Small intestine (tissue), 7 donors: ENCODE measurements at regions not wholly inside any gene's neighbourhood (a gene's known extent, or its start where the extent isn't known, plus 50 kb on each side); places are given as distances from the start of the nearest gene placed in this dataset.

Experiments
- DNase-seq, 2 donors: peaks; one replicate each; pipeline versions ENCODE4 v3.0.0 to v3.0.0-alpha.2; 2013
- FAIRE-seq: peaks from 2 replicates; lab custom pipeline; 2012; peaks lifted over from hg19 to GRCh38; lab: Jason Lieb, UNC
- H3K27ac ChIP-seq, 3 donors: one replicate each; pipeline ENCODE4 v1.5.1; 2013; ENCODE audit warnings: low read length in 2 of 3, mild to moderate bottlenecking in 2 of 3, control low read depth in 1 of 3, inconsistent platforms in 1 of 3, low read depth in 1 of 3, moderate library complexity in 1 of 3
- H3K27me3 ChIP-seq, 3 donors: one replicate each; pipeline ENCODE4 v1.6.1; 2013; ENCODE audit warnings: low read length in 3 of 3, inconsistent platforms in 1 of 3; ENCODE audit not compliant: control insufficient read depth in 3 of 3, insufficient read depth in 3 of 3
- H3K36me3 ChIP-seq, 3 donors: one replicate each; pipeline ENCODE4 v1.6.1; 2013; ENCODE audit warnings: low read length in 3 of 3, inconsistent platforms in 1 of 3, low read depth in 1 of 3, mild to moderate bottlenecking in 1 of 3, moderate library complexity in 1 of 3; ENCODE audit not compliant: control insufficient read depth in 3 of 3, insufficient read depth in 2 of 3
- H3K4me1 ChIP-seq, 3 donors: one replicate each; pipeline ENCODE4 v1.6.1; 2013; ENCODE audit warnings: low read length in 2 of 3, inconsistent platforms in 1 of 3, low read depth in 1 of 3, mild to moderate bottlenecking in 1 of 3, moderate library complexity in 1 of 3; ENCODE audit not compliant: control insufficient read depth in 3 of 3, insufficient read depth in 2 of 3
- H3K4me3 ChIP-seq, 3 donors: one replicate each; pipeline ENCODE4 v1.5.1; 2013; ENCODE audit warnings: low read length in 3 of 3, control low read depth in 1 of 3, inconsistent platforms in 1 of 3, low read depth in 1 of 3, mild to moderate bottlenecking in 1 of 3, moderate library complexity in 1 of 3
- H3K9me3 ChIP-seq, 2 donors: one replicate each; pipeline ENCODE4 v1.6.1; 2013; ENCODE audit warnings: low read depth in 1 of 2, low read length in 1 of 2; ENCODE audit not compliant: control insufficient read depth in 2 of 2, insufficient read depth in 1 of 2
- WGBS, 3 donors: extraction: QIAGEN DNeasy Blood & Tissue Kit; methylation state at CpG; one replicate each; pipeline ENCODE4 v1.1.7; 2013; 5-methylcytosine and 5-hydroxymethylcytosine counted together
- donor health status: healthy with polysubstance abuse.
- donor health status: control.
- donor health status: control.
- donor health status: Bipolar disorder and iron deficiency.
- donor health status: healthy.

GRCh38 chr9:85289142-85289541, 452.6 kb downstream of the AGTPBP1 start:
- H3K36me3 ChIP-seq: no peaks in the 10 kb centered on the region
- H3K4me3 ChIP-seq: no peak overlapping the region
- H3K4me1 ChIP-seq: no peaks in the 10 kb centered on the region
- no peak for DNase-seq
- H3K27ac ChIP-seq: no peak overlapping the region
- H3K27me3 ChIP-seq: no peaks in the 10 kb centered on the region
- FAIRE-seq: no peak
- WGBS, 3 donors: 92 to 96% (median 94%) methylated on average over 12 to 18 of the region's 18 CpGs
- H3K9me3 ChIP-seq: no peaks in the 10 kb centered on the region

- FAIRE-seq (no peak), DNase-seq (no peak)
- Histone ChIP-seq H3K27me3 (peaks cover 0 to 3% (median 0%) of the 10 kb centered on the region in 3 donors), H3K9me3 (no peaks in the 10 kb centered on the region), H3K4me3 (no peak overlapping the region), H3K4me1 (no peaks in the 10 kb centered on the region), H3K36me3 (no peaks in the 10 kb centered on the region), H3K27ac (no peak overlapping the region)
- WGBS, 3 donors: 74 to 78% (median 74%) methylated on average over 3 of the region's 3 CpGs
These were observed 458.3 kb downstream of the AGTPBP1 start for GRCh38 chr9:85283421-85283820.

GRCh38 chr9:85278769-85279168, 463.0 kb downstream of the AGTPBP1 start:
- Histone ChIP-seq H3K27ac (no peak overlapping the region), H3K9me3 (no peaks in the 10 kb centered on the region), H3K36me3 (no peaks in the 10 kb centered on the region), H3K4me3 (no peak overlapping the region), H3K27me3 (peaks cover 0 to 3% (median 0%) of the 10 kb centered on the region in 3 donors), H3K4me1 (no peaks in the 10 kb centered on the region)
- FAIRE-seq (no peak), DNase-seq (no peak)
- 67 to 92% (median 76%) methylated on average over 4 of the region's 4 CpGs for WGBS, 3 donors

DNA sequence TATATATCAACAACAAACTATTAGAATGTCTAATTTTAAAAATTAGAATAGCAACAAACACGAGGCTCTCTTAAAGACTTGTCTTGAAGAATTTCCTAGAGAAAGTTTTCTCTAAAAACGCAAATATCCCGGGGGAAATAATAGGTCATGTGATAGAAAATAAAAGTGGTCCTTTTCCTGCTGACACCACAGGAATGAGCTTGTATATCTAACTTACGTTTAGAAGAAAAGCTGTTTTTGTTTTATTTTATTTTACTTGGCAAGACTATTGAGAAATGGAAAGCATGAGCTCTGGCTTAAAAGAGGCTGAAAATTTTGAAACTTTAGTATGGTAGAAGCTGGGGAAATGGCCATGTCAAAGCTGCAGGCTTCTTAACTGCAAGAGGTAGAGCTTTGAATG, 465.0 kb downstream of the AGTPBP1 start:
- no peaks in the 10 kb centered on the region for H3K9me3 ChIP-seq
- H3K4me3 ChIP-seq: no peak overlapping the region
- no peak for FAIRE-seq
- H3K36me3 ChIP-seq: no peaks in the 10 kb centered on the region
- no peak for DNase-seq
- no peaks in the 10 kb centered on the region for H3K4me1 ChIP-seq
- no peak overlapping the region for H3K27ac ChIP-seq
- WGBS, 3 donors: 53 to 70% (median 69%) methylated on average over 4 of the region's 4 CpGs
- H3K27me3 ChIP-seq: no peaks in the 10 kb centered on the region

DNA sequence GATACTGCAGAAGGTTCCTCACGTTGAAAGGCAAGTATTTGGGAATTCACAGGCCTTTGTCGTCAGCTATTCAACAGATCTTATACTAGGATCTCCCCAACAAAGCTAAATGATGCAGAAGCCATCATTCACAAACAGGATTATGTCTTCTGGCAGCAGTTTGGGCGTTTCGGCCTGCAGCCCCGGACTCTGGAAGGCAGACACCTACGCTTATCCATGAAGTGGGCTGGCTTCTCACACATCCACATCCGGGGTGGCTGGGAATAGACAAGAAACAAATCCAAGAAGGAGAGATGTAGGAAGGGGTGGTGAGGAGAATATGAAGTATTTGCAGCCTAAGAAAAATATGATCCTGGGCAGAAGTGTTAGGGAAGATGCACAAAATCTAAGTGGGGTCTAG, 471.9 kb downstream of the AGTPBP1 start:
- Histone ChIP-seq H3K4me3 (no peak overlapping the region), H3K36me3 (no peaks in the 10 kb centered on the region), H3K27ac (no peak overlapping the region), H3K27me3 (peaks cover 0 to 2% (median 0%) of the 10 kb centered on the region in 3 donors), H3K4me1 (no peaks in the 10 kb centered on the region), H3K9me3 (no peaks in the 10 kb centered on the region)
- DNase-seq (no peak), FAIRE-seq (no peak)
- 74 to 82% (median 80%) methylated on average over 7 of the region's 7 CpGs for WGBS, 3 donors

DNA sequence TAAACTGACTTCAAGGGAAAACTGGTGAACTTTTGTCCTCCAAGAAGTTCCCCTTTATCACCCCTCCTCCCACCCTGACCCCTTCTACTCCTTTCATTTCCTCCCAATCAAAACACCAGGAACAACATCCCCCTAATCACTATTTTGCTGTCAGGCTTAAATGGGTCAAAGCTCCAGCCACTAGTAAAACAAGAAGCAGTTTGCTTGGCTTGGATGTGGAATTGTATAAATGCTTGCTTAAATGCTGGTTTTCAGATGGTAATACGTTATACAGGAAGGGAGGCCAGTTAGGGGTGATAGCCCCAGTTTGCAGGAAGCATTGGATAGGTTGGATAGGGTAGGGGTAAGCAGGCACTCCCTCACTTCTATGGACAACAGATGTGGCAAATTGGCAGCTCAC, 473.6 kb downstream of the AGTPBP1 start:
- H3K4me1 ChIP-seq: no peaks in the 10 kb centered on the region
- no peaks in the 10 kb centered on the region for H3K36me3 ChIP-seq
- no peak overlapping the region for H3K27ac ChIP-seq
- 18 to 37% (median 25%) methylated on average over 1 of the region's 1 CpG for WGBS, 3 donors
- no peak for FAIRE-seq
- H3K4me3 ChIP-seq: no peak overlapping the region
- H3K9me3 ChIP-seq: no peaks in the 10 kb centered on the region
- DNase-seq: no peak
- H3K27me3 ChIP-seq: peaks cover 0 to 2% (median 0%) of the 10 kb centered on the region in 3 donors

GRCh38 chr9:85264695-85265094, 477.1 kb downstream of the AGTPBP1 start:
- Histone ChIP-seq H3K27ac (no peak overlapping the region), H3K36me3 (no peaks in the 10 kb centered on the region), H3K9me3 (no peaks in the 10 kb centered on the region), H3K4me3 (no peak overlapping the region), H3K4me1 (no peaks in the 10 kb centered on the region), H3K27me3 (peaks cover 0 to 3% (median 0%) of the 10 kb centered on the region in 3 donors)
- DNase-seq (no peak), FAIRE-seq (no peak)

DNA sequence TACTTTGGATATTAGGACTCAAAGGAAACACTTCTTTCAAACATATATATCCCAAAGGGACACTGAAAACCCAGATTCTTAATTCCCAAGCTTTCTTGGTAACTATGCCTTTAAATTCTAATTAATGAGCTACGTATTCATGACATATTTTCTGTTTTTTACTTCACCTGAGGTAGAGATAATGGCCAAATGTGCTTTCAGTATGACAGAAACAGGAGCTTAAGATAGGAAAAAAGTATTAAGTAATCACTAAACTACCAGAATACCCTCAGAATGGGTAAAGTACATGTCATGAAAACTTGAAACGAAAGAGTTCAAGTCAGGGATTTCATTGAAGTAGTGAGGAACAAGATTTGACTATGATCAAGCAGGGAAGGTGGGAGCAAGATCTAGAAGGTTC, 478.5 kb downstream of the AGTPBP1 start:
- Histone ChIP-seq H3K9me3 (peaks cover 0 to 2% of the 10 kb centered on the region in 2 donors), H3K36me3 (no peaks in the 10 kb centered on the region), H3K4me1 (no peaks in the 10 kb centered on the region), H3K27ac (no peak overlapping the region), H3K27me3 (peaks cover 0 to 3% (median 0%) of the 10 kb centered on the region in 3 donors), H3K4me3 (no peak overlapping the region)
- DNase-seq (no peak), FAIRE-seq (no peak)
- 34 to 51% (median 49%) methylated on average over 2 of the region's 2 CpGs for WGBS, 3 donors

DNA sequence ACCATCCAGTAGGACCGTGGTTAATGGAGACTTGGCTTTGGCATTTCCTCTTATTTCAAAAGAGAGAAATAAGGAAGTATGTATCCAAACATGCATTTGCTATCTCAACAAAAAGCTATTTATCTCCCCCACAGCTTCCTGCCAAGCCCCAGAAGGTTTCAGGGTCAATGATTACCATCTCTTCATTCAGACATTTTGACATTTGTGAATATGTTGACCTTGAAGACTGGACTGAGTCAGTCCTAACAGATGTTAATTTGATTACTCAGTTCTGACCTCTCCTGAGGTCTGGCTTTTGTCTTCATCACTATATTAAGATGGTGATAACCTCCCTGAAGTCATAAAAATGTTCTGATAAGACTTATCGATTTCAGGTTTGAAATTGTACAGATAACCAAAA, 479.4 kb downstream of the AGTPBP1 start:
- FAIRE-seq (no peak), DNase-seq (no peak)
- H3K36me3 ChIP-seq: no peaks in the 10 kb centered on the region
- WGBS, 3 donors: 4 to 9% (median 7%) methylated on average over 2 of the region's 2 CpGs
- H3K9me3 ChIP-seq: peaks cover 0 to 7% of the 10 kb centered on the region in 2 donors
- H3K27me3 ChIP-seq: peaks cover 0 to 1% (median 0%) of the 10 kb centered on the region in 3 donors
- no peak overlapping the region for H3K27ac ChIP-seq
- no peaks in the 10 kb centered on the region for H3K4me1 ChIP-seq
- no peak overlapping the region for H3K4me3 ChIP-seq
